HCT116 (cell line): ENCODE measurements at regions not wholly inside any gene's neighbourhood (a gene's known extent, or its start where the extent isn't known, plus 50 kb on each side); places are given as distances from the start of the nearest gene placed in this dataset.

Source experiments
- ATAC-seq: fragments of 200-7000 bp; cut with Tn5 transposase; 2 replicates; pipeline ENCODE4 v1.9.1; 2020; ENCODE audit warnings: mild to moderate bottlenecking, moderate library complexity
- BruUV-seq: library from RNA; stranded (reverse); fragments of 400-500 nt; replicated peaks from 2 replicates; lab custom pipeline; 2021; lab: Mats Ljungman, UMichigan
- CTCF ChIA-PET: fragments of 300-600 bp; sonication (Branson Sonifier 250); formaldehyde crosslinking; loops from one replicate; lab custom pipeline; 2021; ENCODE audit warnings: antibody characterized with exemption; lab: Charles Lee
- POLR2A ChIA-PET: fragments of 300-600, 350-600 bp; sonication (Branson Sonifier 250); formaldehyde crosslinking; loops from one replicate; lab custom pipeline; 2021; ENCODE audit warnings: antibody characterized with exemption; lab: Charles Lee
- RAD21 ChIA-PET, 2 experiments: fragments of 300-600 bp; sonication (Branson Sonifier 250); formaldehyde crosslinking; loops; one replicate each; lab custom pipeline; 2023; ENCODE audit warnings: low total read pairs in 2 of 2; ENCODE audit not compliant: uncharacterized antibody in 2 of 2, unreplicated experiment in 2 of 2, low non-redundant PET in 1 of 2; lab: Charles Lee
- DNase-seq: peaks from one replicate; pipeline ENCODE4 v3.0.0-alpha.2; 2010; ENCODE audit warnings: low read depth, low spot score
- H2AFZ ChIP-seq: fragments of 200-600 bp; shearing (Covaris generic), sonication (generic); 2 replicates; pipeline ENCODE4 v1.6.1; 2017; ENCODE audit warnings: low read depth, mixed run types, mixed read lengths, antibody characterized with exemption, low read length; ENCODE audit not compliant: poor library complexity, severe bottlenecking
- H3K27ac ChIP-seq: 2 replicates; pipeline ENCODE4 v1.5.1; 2012; ENCODE audit warnings: low read depth, low read length
- H3K27me3 ChIP-seq: fragments of 200-600 bp; sonication (generic); 2 replicates; pipeline ENCODE4 v1.6.1; 2016; ENCODE audit warnings: mixed run types, low read length, mixed read lengths; ENCODE audit not compliant: insufficient read depth
- H3K36me3 ChIP-seq, 2 experiments: fragments of 200-500 bp in 1 of 2; fragments of 200-600 bp in 1 of 2; sonication (Bioruptor generic) in 1 of 2; sonication (generic) in 1 of 2; 2 replicates each; pipeline versions ENCODE4 v1.5.1 to v1.6.1; 2014 to 2016; ENCODE audit warnings: low read length in 2 of 2, inconsistent platforms in 1 of 2, mixed read lengths in 1 of 2, mixed run types in 1 of 2; ENCODE audit not compliant: insufficient read depth in 2 of 2, control insufficient read depth in 1 of 2
- H3K4me1 ChIP-seq, 2 experiments: fragments of 200-600 bp in 1 of 2; sonication (generic) in 1 of 2; 2 replicates each; pipeline versions ENCODE4 v1.5.1 to v1.6.1; 2012 to 2017; ENCODE audit warnings: low read length in 2 of 2, inconsistent platforms in 1 of 2, mild to moderate bottlenecking in 1 of 2, mixed read lengths in 1 of 2, mixed run types in 1 of 2, moderate library complexity in 1 of 2; ENCODE audit not compliant: insufficient read depth in 2 of 2, control insufficient read depth in 1 of 2
- H3K4me2 ChIP-seq: fragments of 200-600 bp; sonication (generic); 2 replicates; pipeline ENCODE4 v1.6.1; 2017; ENCODE audit warnings: mixed run types, low read length, mixed read lengths
- H3K4me3 ChIP-seq, 2 experiments: fragments of 200-600 bp in 1 of 2; sonication (generic) in 1 of 2; replicated peaks in 1 of 2; 2 replicates each; pipeline ENCODE4 v1.5.1; 2011 to 2016; ENCODE audit warnings: low read length in 2 of 2, control low read depth in 1 of 2, low read depth in 1 of 2, mild to moderate bottlenecking in 1 of 2, mixed read lengths in 1 of 2, mixed run types in 1 of 2
- H3K79me2 ChIP-seq: fragments of 200-600 bp; sonication (generic); 2 replicates; pipeline ENCODE4 v1.6.1; 2017; ENCODE audit warnings: mild to moderate bottlenecking, mixed run types, low read length, moderate library complexity, mixed read lengths; ENCODE audit not compliant: insufficient read depth
- H3K9ac ChIP-seq: fragments of 200-600 bp; sonication (generic); 2 replicates; pipeline ENCODE4 v1.6.1; 2016; ENCODE audit warnings: low read length, mixed read lengths
- H3K9me2 ChIP-seq: fragments of 200-600 bp; sonication (generic), shearing (Covaris generic); 2 replicates; pipeline ENCODE4 v1.6.1; 2017; ENCODE audit warnings: mixed run types, mild to moderate bottlenecking, moderate library complexity; ENCODE audit not compliant: insufficient read depth
- H3K9me3 ChIP-seq, 2 experiments: fragments of 200-500 bp in 1 of 2; fragments of 200-600 bp in 1 of 2; sonication (Bioruptor generic) in 1 of 2; sonication (generic) in 1 of 2; 2 replicates each; pipeline ENCODE4 v1.6.1; 2014 to 2017; ENCODE audit warnings: low read length in 2 of 2, mixed read lengths in 2 of 2, inconsistent platforms in 1 of 2, low read depth in 1 of 2, mild to moderate bottlenecking in 1 of 2, mixed run types in 1 of 2, moderate library complexity in 1 of 2; ENCODE audit not compliant: control insufficient read depth in 1 of 2, insufficient read depth in 1 of 2
- H4K20me1 ChIP-seq: fragments of 200-600 bp; sonication (generic), shearing (Covaris generic); 2 replicates; pipeline ENCODE4 v1.6.1; 2017; ENCODE audit warnings: mixed run types, mild to moderate bottlenecking, moderate library complexity; ENCODE audit not compliant: insufficient read depth
- CEBPB ChIP-seq: IDR thresholded peaks from 2 replicates; pipeline ENCODE4 v1.6.1; 2012; ENCODE audit warnings: low read depth
- MAX ChIP-seq: IDR thresholded peaks from 2 replicates; pipeline ENCODE4 v1.6.1; 2012
- POLR2A ChIP-seq: IDR thresholded peaks from 2 replicates; pipeline ENCODE4 v1.7.0; 2011; ENCODE audit warnings: borderline replicate concordance; ENCODE audit not compliant: insufficient read depth, insufficient read length; ENCODE audit errors: extremely low read depth
- POLR2AphosphoS5 ChIP-seq: IDR thresholded peaks from 2 replicates; pipeline ENCODE4 v1.6.1; 2011; ENCODE audit warnings: mild to moderate bottlenecking, low read depth, low read length, moderate library complexity
- RAD21 ChIP-seq: IDR thresholded peaks from 2 replicates; pipeline ENCODE4 v1.6.1; 2012; ENCODE audit warnings: low read depth, mild to moderate bottlenecking
- SRF ChIP-seq: IDR thresholded peaks from 2 replicates; pipeline ENCODE4 v1.6.1; 2012; ENCODE audit warnings: low read depth
- TCF7L2 ChIP-seq: IDR thresholded peaks from 2 replicates; pipeline ENCODE4 v1.7.0; 2011; ENCODE audit warnings: borderline replicate concordance, inconsistent platforms; ENCODE audit not compliant: insufficient read depth, insufficient read length; ENCODE audit errors: extremely low read depth
- YY1 ChIP-seq: IDR thresholded peaks from 2 replicates; pipeline ENCODE4 v1.6.1; 2011; ENCODE audit warnings: low read length, low read depth, moderate library complexity, mild to moderate bottlenecking; ENCODE audit not compliant: insufficient replicate concordance; ENCODE audit errors: extremely low read depth
- ZBTB33 ChIP-seq: IDR thresholded peaks from 2 replicates; pipeline ENCODE4 v1.6.1; 2011; ENCODE audit warnings: mild to moderate bottlenecking, low read length, moderate library complexity; ENCODE audit not compliant: insufficient replicate concordance; ENCODE audit errors: extremely low read depth
- ZNF274 ChIP-seq: fragments of 200-500 bp; sonication (Bioruptor generic); IDR thresholded peaks from 2 replicates; pipeline ENCODE4 v1.6.1; 2014; ENCODE audit warnings: mild to moderate bottlenecking, low read depth, low read length, inconsistent platforms
- intact Hi-C: fragments of 100-400 bp; cut with micrococcal nuclease; formaldehyde crosslinking; loops from 2 replicates; pipeline ENCODE4 v1.10.0; 2022

- intact Hi-C loops: no loop called here
- TF ChIP-seq RAD21 (no peak), MAX (no peak), POLR2A (no peak), TCF7L2 (no peak), ZBTB33 (no peak), SRF (no peak), POLR2AphosphoS5 (no peak), YY1 (no peak), CEBPB (no peak), ZNF274 (no peak)
- H3K79me2 ChIP-seq: no peaks in the 10 kb centered on the region
- no peak overlapping the region for H2AFZ ChIP-seq
- H3K9ac ChIP-seq: no peak overlapping the region
- ChIA-PET POLR2A (no interaction called here), CTCF (interaction anchor here (0.7 kb wide), 1 partner anchor 10 kb away, joined by 3 read pairs; no protein-coding TSS in a partner anchor), RAD21 (no interaction called here)
- no peak overlapping the region for H3K4me2 ChIP-seq
- no peaks in the 10 kb centered on the region for H3K9me3 ChIP-seq
- H3K4me1 ChIP-seq: no peaks in the 10 kb centered on the region
- no TSS peak for BruUV-seq
- ATAC-seq (no peak), DNase-seq (no peak)
- H4K20me1 ChIP-seq: no peaks in the 10 kb centered on the region
- H3K27me3 ChIP-seq: peaks cover 9% of the 10 kb centered on the region
- no peak overlapping the region for H3K4me3 ChIP-seq
- H3K27ac ChIP-seq: no peak overlapping the region
- H3K36me3 ChIP-seq: no peaks in the 10 kb centered on the region
- no peaks in the 10 kb centered on the region for H3K9me2 ChIP-seq
Observed at GRCh38 chr4:20384456-20384855, 132.8 kb downstream of the SLIT2 start.
